H1 (cell line): ENCODE measurements at regions not wholly inside any gene's neighbourhood (a gene's known extent, or its start where the extent isn't known, plus 50 kb on each side); places are given as distances from the start of the nearest gene placed in this dataset.

Experiments used
- CBX5 ChIP-seq: fragments of 300-800, 300-1000 bp; sonication (generic); IDR thresholded peaks from 2 replicates; pipeline ENCODE4 v1.7.1; 2016; ENCODE audit warnings: antibody characterized with exemption, low read length, low read depth
- CREB1 ChIP-seq: IDR thresholded peaks from 2 replicates; pipeline ENCODE4 v1.6.1; 2012; ENCODE audit warnings: inconsistent platforms
- EZH2 ChIP-seq: fragments of 200-600 bp; sonication (generic); IDR thresholded peaks from 2 replicates; pipeline ENCODE4 v1.7.1; 2012; ENCODE audit warnings: low read depth, mild to moderate bottlenecking, moderate library complexity, low read length, inconsistent platforms; ENCODE audit not compliant: severe bottlenecking
- POLR2A ChIP-seq, 2 experiments: IDR thresholded peaks; 1 replicate in 1 of 2; 2 replicates in 1 of 2; pipeline ENCODE4 v1.6.1; 2011; ENCODE audit warnings: low read depth in 2 of 2, low read length in 2 of 2, mild to moderate bottlenecking in 2 of 2; ENCODE audit errors: control extremely low read depth in 1 of 2
- POLR2AphosphoS5 ChIP-seq: IDR thresholded peaks from 2 replicates; pipeline ENCODE4 v1.6.1; 2011; ENCODE audit warnings: low read depth, low read length
- RAD21 ChIP-seq, 2 experiments: IDR thresholded peaks in 1 of 2; conservative IDR thresholded peaks in 1 of 2; 2 replicates each; pipeline ENCODE4 v1.6.1; 2011; ENCODE audit warnings: low read depth in 2 of 2, low read length in 2 of 2, improper control_type of control experiment in 1 of 2, inconsistent platforms in 1 of 2, mild to moderate bottlenecking in 1 of 2, moderate library complexity in 1 of 2
- SAP30 ChIP-seq: fragments of 300-600 bp; sonication (generic); IDR thresholded peaks from 2 replicates; pipeline ENCODE4 v1.7.1; 2012; ENCODE audit warnings: low read length, moderate library complexity, mild to moderate bottlenecking, inconsistent platforms; ENCODE audit not compliant: insufficient read depth, insufficient replicate concordance
- TCF12 ChIP-seq: IDR thresholded peaks from 2 replicates; pipeline ENCODE4 v1.6.1; 2011; ENCODE audit warnings: low read depth, mild to moderate bottlenecking, low read length
- TF ChIP-seq, protein P1 (sequence below), 3 experiments: IDR thresholded peaks; 1 replicate in 2 of 3; 2 replicates in 1 of 3; pipeline versions ENCODE4 v1.5.1 to v1.6.1; 2011; ENCODE audit warnings: low read length in 3 of 3, mild to moderate bottlenecking in 3 of 3, inconsistent platforms in 2 of 3, low read depth in 1 of 3, moderate library complexity in 1 of 3; ENCODE audit not compliant: insufficient read depth in 1 of 3; ENCODE audit errors: control extremely low read depth in 1 of 3
- TF ChIP-seq, protein P2 (sequence below): IDR thresholded peaks from 2 replicates; pipeline ENCODE4 v1.6.1; 2011; ENCODE audit warnings: low read length, improper control_type of control experiment

DNA sequence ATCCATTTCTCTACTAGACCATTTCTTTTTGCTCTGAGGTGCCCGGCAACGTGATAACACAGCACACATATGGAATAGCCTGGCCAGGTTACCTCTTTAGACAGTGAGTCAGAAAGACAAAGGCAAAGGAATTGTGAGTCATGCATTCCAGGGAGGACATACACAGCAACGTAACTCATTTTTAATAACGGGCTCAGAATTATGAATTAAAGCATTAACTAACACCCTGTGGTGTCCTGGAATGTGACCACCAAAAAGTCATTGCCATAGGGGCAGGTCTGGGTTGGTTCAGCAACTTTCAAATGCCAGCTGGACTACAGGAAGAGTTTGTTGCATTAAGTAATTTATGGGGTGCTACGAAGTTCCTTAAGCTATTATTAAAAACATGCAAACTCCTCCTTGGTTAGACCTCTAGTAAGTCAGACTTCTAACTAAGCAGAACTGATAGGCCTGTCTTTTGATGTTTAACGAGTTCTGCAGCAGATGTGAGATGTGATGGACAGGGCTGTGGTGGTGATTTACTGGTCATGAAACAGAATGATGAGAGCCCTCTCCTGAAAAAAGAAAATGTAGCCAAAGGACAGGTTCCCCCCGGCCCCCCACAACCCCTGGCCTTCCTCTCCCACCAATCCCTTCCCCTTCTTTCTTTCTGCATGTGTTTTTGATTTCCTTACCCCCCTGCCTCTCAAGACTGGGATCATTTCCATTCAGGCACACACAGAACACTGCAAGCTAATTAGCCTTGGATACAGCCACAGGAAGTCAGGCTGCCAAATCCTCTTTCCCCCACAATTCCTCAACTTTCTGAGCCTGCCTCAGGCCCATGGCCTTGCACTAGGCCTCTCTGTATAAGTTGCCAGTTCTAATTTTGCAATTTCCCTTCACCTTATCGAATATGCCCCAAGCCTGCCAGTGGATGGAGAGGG lies 88.9 kb upstream of the HAO2 start:
- TF ChIP-seq RAD21 (IDR thresholded peaks at IDR 0.05 in 1 of 2, conservative IDR thresholded peaks at IDR 0.05 in 1 of 2; ENCODE audit: low read depth in 2 of 2, low read length in 2 of 2) (no peak), CBX5 (no peak), POLR2A (IDR thresholded peaks at IDR 0.05; ENCODE audit: control extremely low read depth in 1 of 2, low read depth in 2 of 2, low read length in 2 of 2) (no peak), TCF12 (no peak), POLR2AphosphoS5 (no peak), CREB1 (no peak), EZH2 (no peak), SAP30 (no peak)
- TF ChIP-seq, protein P1, sequence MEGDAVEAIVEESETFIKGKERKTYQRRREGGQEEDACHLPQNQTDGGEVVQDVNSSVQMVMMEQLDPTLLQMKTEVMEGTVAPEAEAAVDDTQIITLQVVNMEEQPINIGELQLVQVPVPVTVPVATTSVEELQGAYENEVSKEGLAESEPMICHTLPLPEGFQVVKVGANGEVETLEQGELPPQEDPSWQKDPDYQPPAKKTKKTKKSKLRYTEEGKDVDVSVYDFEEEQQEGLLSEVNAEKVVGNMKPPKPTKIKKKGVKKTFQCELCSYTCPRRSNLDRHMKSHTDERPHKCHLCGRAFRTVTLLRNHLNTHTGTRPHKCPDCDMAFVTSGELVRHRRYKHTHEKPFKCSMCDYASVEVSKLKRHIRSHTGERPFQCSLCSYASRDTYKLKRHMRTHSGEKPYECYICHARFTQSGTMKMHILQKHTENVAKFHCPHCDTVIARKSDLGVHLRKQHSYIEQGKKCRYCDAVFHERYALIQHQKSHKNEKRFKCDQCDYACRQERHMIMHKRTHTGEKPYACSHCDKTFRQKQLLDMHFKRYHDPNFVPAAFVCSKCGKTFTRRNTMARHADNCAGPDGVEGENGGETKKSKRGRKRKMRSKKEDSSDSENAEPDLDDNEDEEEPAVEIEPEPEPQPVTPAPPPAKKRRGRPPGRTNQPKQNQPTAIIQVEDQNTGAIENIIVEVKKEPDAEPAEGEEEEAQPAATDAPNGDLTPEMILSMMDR (IDR thresholded peaks at IDR 0.05; ENCODE audit: control extremely low read depth in 1 of 3, insufficient read depth in 1 of 3, low read depth in 1 of 3, low read length in 3 of 3), result no peak
- TF ChIP-seq, protein P2, sequence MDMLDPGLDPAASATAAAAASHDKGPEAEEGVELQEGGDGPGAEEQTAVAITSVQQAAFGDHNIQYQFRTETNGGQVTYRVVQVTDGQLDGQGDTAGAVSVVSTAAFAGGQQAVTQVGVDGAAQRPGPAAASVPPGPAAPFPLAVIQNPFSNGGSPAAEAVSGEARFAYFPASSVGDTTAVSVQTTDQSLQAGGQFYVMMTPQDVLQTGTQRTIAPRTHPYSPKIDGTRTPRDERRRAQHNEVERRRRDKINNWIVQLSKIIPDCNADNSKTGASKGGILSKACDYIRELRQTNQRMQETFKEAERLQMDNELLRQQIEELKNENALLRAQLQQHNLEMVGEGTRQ, result no peak
